Activated naive CD8-positive, alpha-beta T cell treated with anti-CD3 and anti-CD28 coated beads for 36 hours (primary cell): ENCODE measurements at regions not wholly inside any gene's neighbourhood (a gene's known extent, or its start where the extent isn't known, plus 50 kb on each side); places are given as distances from the start of the nearest gene placed in this dataset.

Experiments used
- DNase-seq: peaks from one replicate; pipeline ENCODE4 v3.0.0; 2021
- H3K27ac Mint-ChIP-seq: one replicate; pipeline ENCODE4 v1.8.0; 2022; ENCODE audit warnings: mild to moderate bottlenecking, moderate library complexity, mixed read lengths
- H3K27me3 Mint-ChIP-seq: one replicate; pipeline ENCODE4 v1.8.0; 2022; ENCODE audit warnings: mild to moderate bottlenecking, mixed read lengths
- H3K36me3 Mint-ChIP-seq: one replicate; pipeline ENCODE4 v1.8.0; 2021; ENCODE audit warnings: mild to moderate bottlenecking, mixed read lengths
- H3K4me1 Mint-ChIP-seq: one replicate; pipeline ENCODE4 v1.8.0; 2021; ENCODE audit warnings: mixed read lengths
- H3K4me3 Mint-ChIP-seq: one replicate; pipeline ENCODE4 v1.8.0; 2022; ENCODE audit warnings: mild to moderate bottlenecking, moderate library complexity, mixed read lengths
- H3K9me3 Mint-ChIP-seq: one replicate; pipeline ENCODE4 v1.8.0; 2022; ENCODE audit warnings: mixed read lengths

DNA sequence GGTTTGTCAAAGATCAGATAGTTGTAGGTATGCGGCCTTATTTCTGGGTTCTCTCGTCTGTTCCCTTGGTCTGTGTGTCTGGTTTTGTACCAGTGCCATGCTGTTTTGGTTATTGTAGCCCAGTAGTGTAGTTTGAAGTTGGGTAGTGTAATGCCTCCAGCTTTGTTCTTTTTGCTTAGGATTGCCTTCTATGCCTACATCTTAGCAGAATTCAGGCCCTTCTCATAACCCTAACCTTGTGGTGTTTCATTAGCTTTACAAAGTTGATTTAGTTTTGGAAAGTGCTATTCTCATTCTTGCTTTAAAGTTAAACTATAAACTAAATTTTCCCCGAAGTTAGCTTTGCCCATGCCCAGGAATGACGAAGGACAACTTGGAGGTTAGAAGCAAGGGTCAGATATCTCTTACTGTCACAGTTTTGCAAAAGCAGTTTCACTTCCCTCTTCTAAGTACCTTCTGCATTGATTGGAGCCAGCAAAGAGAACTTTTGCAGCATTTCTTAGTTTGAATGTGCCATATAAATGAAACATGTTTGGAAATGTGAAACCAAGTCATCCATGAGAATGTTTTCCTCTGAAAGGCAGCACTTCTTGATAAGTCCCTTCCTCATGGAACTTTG is 274.3 kb upstream of the DMRT1 start:
- DNase-seq = no peak
- Mint-ChIP-seq H3K9me3 (no peaks in the 10 kb centered on the region), H3K36me3 (peaks cover 4% of the 10 kb centered on the region), H3K27me3 (no peaks in the 10 kb centered on the region), H3K27ac (no peak overlapping the region), H3K4me1 (peaks cover 2% of the 10 kb centered on the region), H3K4me3 (no peak overlapping the region)

DNA sequence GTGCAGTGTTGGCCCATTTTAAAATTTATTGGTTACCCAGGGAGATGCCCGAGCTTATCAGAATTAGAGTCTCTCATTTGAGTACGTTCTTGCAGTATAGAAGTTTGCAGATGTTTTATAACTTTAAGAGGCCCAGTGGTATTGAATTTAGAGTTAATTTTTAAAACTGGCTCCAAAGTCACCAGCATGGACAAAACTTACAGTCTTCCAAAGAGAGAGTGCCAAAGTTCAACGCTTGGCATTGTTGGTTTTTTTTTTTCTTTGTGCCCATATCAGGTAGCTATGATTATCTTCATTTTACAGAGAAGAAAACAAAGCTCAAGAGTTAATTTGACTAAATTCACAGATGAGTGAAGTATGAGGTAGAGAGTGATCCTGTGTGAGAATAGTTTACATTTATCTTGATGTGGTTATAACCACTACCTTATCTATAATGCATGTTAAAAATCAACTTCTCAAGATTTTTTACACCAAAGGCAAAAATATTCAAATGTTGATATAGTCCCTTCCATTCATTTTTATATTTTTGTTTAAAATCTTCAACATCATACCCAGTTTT is 273.7 kb upstream of the DMRT1 start:
- Mint-ChIP-seq H3K36me3 (peaks cover 4% of the 10 kb centered on the region), H3K4me3 (no peak overlapping the region), H3K4me1 (peaks cover 2% of the 10 kb centered on the region), H3K27ac (no peak overlapping the region), H3K9me3 (no peaks in the 10 kb centered on the region), H3K27me3 (no peaks in the 10 kb centered on the region)
- DNase-seq = no peak

DNA sequence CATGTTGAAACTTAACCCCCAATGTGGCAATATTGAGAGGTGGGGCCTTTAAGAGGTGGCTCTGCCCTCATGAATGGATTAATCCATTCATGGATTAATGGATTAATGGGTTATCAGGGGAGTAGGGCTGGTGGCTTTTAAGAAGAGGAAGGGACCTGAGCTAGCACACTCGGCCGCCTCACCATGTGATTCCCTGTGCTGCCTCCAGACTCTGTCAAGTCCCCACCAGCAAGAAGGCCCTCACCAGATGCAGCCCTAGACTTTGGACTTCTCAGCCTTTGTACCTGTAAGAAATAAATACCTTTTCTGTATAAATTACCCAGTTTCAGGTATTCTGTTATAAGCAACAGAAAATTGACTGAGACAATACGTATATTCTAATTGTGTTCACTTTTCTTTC is 272.2 kb upstream of the DMRT1 start:
- Mint-ChIP-seq H3K27me3 (no peaks in the 10 kb centered on the region), H3K4me3 (no peak overlapping the region), H3K27ac (no peak overlapping the region), H3K36me3 (peaks cover 4% of the 10 kb centered on the region), H3K4me1 (peaks cover 2% of the 10 kb centered on the region), H3K9me3 (no peaks in the 10 kb centered on the region)
- no peak for DNase-seq

DNA sequence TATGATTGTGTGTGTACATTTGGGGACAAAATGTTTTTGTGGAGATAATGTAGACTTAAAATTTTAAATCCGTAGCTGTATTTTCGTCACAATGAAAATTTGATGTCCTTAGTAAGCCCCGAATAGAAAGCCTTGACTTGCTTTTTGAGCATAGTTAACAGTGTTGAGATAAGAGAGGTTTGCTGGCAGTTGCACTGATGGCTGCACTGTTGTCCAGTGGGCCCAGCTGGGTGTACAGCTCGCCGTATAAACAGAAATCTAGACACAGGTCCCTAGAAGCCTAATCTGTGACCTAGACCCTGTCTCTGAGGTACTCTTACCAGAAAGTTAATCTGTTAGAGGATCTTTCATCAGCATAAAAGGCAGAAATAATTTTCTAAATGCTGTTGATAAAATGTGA is 271.3 kb upstream of the DMRT1 start:
- Mint-ChIP-seq H3K27me3 (no peaks in the 10 kb centered on the region), H3K4me3 (no peak overlapping the region), H3K4me1 (peaks cover 2% of the 10 kb centered on the region), H3K36me3 (peaks cover 4% of the 10 kb centered on the region), H3K9me3 (no peaks in the 10 kb centered on the region), H3K27ac (no peak overlapping the region)
- no peak for DNase-seq

DNA sequence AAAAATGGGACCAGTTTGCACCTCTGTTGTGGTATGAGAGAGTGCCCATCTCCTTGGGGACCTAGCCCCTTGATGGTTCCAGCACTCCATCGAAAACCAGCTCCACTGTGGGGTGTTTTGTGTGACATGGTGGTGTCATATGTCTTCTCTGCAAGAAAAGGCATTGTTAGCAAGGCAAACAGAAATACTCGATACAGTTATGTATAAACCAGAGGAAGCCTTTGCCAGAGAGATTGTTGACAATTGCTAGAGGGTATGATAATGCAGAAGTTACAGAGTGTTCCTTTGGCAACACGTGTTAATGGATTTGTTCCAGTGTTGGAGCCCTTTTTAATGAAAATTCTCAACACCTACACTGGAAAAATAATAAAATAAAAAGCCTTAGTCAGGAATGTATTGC is 270.4 kb upstream of the DMRT1 start:
- Mint-ChIP-seq H3K9me3 (no peaks in the 10 kb centered on the region), H3K27ac (no peak overlapping the region), H3K4me1 (peaks cover 2% of the 10 kb centered on the region), H3K36me3 (peaks cover 4% of the 10 kb centered on the region), H3K4me3 (no peak overlapping the region), H3K27me3 (no peaks in the 10 kb centered on the region)
- no peak for DNase-seq

DNA sequence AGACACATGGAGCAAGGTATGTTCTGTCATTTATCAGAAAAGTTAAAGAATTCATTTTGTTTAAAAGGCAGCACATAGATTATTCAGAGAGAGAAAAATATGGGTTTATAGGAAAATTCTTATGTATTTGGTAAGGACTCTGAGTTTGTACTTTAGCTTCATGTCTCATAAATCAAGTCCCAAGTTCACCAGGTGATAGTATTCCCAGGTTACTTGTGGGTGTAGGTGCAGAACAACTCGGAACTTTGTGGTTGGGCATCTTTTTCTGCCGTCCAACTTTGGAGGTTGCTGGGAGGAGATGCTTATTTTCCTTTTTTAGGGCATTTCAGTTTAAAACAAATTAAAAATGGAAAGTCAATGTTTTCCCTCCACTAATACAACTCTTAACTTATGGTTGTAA is 269.8 kb upstream of the DMRT1 start:
- Mint-ChIP-seq H3K9me3 (no peaks in the 10 kb centered on the region), H3K36me3 (peaks cover 4% of the 10 kb centered on the region), H3K4me3 (no peak overlapping the region), H3K27ac (no peak overlapping the region), H3K27me3 (no peaks in the 10 kb centered on the region), H3K4me1 (peaks cover 2% of the 10 kb centered on the region)
- no peak for DNase-seq

DNA sequence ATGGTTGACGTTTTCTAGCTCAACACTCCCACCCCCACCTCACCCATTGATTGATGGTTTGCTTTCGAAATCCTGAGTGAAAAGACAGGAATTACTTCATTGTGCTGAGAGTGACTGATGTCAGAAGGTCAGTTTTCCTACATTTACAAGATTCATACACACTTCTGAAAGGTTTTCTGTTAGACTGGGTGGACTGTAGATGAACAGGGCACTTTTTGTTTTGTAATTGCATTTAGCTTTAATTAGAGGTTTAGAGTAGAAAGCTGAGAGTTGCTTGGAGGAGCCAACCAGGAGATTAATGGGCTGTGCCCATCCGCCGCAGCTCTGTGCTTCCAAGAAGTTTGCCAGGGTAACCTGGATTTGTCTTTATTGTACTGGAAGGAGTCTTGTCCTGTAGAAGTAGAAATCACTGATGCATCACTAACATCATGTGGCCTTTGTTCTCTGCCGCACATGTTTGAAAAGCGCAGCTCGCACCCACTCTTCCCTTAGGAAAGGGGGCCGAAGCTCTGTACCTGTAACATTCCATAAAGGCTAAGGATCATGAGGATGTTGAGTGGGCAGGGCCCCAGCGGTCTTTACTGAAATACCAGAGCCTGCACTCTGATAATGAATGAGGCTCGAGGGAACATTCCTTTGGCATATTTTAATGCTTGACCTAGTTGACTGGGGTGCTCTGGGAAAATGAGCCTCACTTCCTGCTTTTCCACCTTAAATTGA is 267.6 kb upstream of the DMRT1 start:
- Mint-ChIP-seq H3K4me3 (no peak overlapping the region), H3K4me1 (no peaks in the 10 kb centered on the region), H3K27ac (no peak overlapping the region), H3K36me3 (no peaks in the 10 kb centered on the region), H3K9me3 (no peaks in the 10 kb centered on the region), H3K27me3 (no peaks in the 10 kb centered on the region)
- no peak for DNase-seq

DNA sequence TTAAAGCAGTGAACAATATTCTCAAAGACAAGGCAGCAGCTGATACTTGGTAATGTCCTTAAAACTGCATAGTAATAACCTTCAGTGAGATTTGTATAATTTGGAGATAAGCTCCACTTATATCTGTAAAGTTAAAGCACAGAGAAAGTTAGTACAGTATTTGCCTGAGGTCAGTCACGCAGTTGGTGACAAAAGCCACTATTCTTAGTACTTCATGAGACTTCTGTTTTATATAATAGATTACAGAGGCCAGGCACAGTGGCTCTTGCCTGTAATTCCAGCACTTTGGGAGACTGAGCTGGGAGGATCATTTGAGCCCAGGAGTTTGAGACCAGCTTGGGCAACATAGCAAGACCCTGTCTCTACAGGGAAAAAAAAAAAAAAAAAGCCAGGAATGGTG is 266.4 kb upstream of the DMRT1 start:
- H3K36me3 Mint-ChIP-seq = peaks cover 2% of the 10 kb centered on the region

DNA sequence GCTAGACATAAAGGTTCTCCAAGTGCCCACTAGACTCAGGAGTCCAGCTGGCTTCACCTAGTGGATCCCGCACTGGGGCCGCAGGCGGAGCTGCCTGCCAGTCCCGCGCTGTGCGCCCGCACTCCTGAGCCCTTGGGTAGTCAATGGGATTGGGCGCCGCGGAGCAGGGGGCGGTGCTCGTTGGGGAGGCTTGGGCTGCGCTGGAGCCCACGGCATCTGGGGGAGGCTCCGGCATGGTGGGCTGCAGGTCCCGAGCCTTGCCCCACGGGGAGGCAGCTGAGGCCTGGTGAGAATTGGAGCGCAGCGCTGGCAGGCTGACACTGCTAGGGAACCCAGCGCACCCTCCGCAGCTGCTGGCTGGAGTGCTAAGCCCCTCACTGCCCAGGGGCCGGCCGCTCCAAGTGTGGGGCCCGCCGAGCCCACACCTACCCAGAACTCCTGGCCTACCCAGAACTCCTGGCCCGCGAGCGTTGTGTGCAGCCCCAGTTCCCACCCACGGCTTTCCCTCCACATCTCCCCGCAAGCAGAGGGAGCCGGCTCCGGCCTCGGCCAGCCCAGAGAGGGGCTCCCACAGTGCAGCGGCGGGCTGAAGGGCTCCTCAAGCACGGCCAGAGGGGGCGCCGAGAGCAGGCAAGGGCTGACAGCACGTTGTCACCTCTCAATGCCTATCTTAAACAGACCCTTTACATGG is 260.7 kb upstream of the DMRT1 start:
- no peak overlapping the region for H3K27ac Mint-ChIP-seq
- no peak for DNase-seq
- no peaks in the 10 kb centered on the region for H3K9me3 Mint-ChIP-seq
- H3K4me1 Mint-ChIP-seq = no peaks in the 10 kb centered on the region
- H3K36me3 Mint-ChIP-seq = peaks cover 2% of the 10 kb centered on the region
- peaks cover 4% of the 10 kb centered on the region for H3K27me3 Mint-ChIP-seq
- H3K4me3 Mint-ChIP-seq = no peak overlapping the region

More for the DNA sequence above, 266.4 kb upstream of the DMRT1 start:
- no peaks in the 10 kb centered on the region for H3K4me1 Mint-ChIP-seq
- no peak overlapping the region for H3K4me3 Mint-ChIP-seq
- DNase-seq = no peak
- no peak overlapping the region for H3K27ac Mint-ChIP-seq
- H3K9me3 Mint-ChIP-seq = no peaks in the 10 kb centered on the region
- H3K27me3 Mint-ChIP-seq = peaks cover 4% of the 10 kb centered on the region

DNA sequence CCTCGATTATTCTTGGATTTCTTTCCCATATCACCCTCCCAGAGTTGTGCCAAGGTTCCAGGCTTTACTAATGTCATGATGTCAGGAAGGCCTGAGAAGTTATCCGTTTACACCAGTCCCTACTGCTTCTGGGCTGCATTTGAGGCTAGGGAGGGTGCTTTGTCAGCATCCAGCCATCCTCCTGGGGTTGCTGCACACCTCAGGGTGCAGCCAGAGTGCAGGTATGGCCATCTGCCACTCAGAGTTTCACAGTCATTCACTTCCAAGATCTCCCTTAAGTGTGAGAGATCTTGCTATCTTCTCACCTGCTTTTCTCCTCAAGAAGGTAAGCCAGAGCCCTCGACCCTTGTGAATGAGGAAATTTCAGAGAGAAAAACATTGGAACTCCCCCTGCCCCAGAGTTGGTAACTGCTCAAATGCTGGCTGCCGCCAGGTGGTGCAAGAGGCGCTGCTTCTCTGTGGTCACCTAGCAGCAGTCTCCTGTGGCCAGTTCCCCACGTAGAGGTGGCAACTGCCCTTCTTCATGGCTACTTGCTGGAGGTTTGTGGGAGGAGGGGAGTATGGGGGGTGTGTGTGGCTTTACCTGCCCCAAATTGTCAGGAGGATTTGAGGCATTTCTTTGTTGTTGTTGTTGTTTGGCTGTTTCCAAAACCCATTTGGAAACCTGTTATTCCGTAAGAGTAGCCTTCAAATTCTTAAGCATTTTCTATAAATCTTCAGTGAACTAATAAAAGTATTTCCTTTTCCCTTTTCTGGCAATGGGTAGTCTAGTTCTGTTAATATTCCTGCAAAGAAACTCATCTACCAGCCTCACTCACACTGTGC is 259.6 kb upstream of the DMRT1 start:
- no peaks in the 10 kb centered on the region for H3K4me1 Mint-ChIP-seq
- H3K27ac Mint-ChIP-seq = no peak overlapping the region
- no peak overlapping the region for H3K4me3 Mint-ChIP-seq
- peaks cover 2% of the 10 kb centered on the region for H3K36me3 Mint-ChIP-seq
- no peaks in the 10 kb centered on the region for H3K9me3 Mint-ChIP-seq
- peaks cover 4% of the 10 kb centered on the region for H3K27me3 Mint-ChIP-seq
- DNase-seq = no peak

DNA sequence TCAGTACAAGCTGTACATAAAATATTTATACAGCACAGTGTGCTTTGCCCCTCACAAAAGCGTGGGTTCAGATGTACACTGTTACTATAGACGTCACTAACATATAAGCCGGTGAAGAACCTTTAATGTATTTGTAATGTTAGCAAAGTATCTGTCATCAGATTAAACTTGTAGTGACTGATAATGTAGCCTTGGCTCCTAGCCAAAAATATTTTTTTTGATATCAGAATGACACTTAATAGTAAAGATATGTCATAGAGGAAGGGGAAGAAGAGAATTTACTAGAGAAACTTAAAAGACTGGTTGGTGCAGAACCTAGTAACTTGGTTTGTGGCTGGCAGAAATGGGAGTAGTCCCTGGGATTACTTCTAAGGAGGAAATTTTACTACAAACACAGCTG is 258.7 kb upstream of the DMRT1 start:
- no peaks in the 10 kb centered on the region for H3K4me1 Mint-ChIP-seq
- no peaks in the 10 kb centered on the region for H3K9me3 Mint-ChIP-seq
- no peak overlapping the region for H3K4me3 Mint-ChIP-seq
- peaks cover 2% of the 10 kb centered on the region for H3K36me3 Mint-ChIP-seq
- H3K27ac Mint-ChIP-seq = no peak overlapping the region
- H3K27me3 Mint-ChIP-seq = peaks cover 4% of the 10 kb centered on the region
- no peak for DNase-seq

DNA sequence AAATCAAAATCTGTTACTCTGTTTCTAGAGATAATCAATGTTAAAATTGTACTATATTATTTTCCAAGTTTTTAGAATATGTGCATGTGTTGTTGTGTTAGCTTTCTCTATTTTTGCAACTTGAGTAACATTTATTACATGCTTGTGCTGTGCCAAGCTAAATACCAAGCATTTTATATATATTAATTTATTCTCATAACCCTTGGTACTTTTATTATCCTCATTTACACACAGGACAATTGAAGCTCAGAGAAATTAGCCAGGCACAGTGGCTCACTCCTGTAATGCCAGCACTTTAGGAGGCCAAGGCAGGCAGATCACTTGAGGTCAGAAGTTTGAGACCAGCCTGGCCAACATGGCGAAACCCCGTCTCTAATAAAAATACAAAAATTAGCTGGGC is 254.0 kb upstream of the DMRT1 start:
- Mint-ChIP-seq H3K4me3 (no peak overlapping the region), H3K36me3 (no peaks in the 10 kb centered on the region), H3K27ac (no peak overlapping the region), H3K27me3 (no peaks in the 10 kb centered on the region), H3K9me3 (no peaks in the 10 kb centered on the region), H3K4me1 (peaks cover 2% of the 10 kb centered on the region)
- DNase-seq = no peak

DNA sequence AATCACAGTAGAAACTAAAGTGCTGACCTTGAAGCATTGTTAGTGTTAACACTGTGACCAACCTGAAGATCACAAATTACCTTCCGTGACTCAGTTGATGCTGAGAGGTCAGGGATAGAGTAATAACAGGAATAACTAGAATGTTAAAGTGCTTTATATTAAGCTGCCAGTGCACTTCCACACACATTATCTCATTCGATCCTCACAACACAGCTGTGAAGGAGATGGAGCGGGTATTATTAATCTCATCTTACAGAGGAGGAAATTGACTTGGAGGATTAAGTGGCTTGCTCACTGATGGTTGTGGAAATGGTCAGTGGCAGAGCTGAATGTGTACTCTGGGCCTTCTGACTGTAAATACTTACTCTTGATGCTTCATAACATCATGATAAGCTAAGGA is 252.5 kb upstream of the DMRT1 start:
- H3K4me1 Mint-ChIP-seq = peaks cover 2% of the 10 kb centered on the region
- peak overlapping the region; percentile 34 for H3K27ac Mint-ChIP-seq
- no peaks in the 10 kb centered on the region for H3K36me3 Mint-ChIP-seq
- H3K27me3 Mint-ChIP-seq = no peaks in the 10 kb centered on the region
- DNase-seq = no peak
- no peaks in the 10 kb centered on the region for H3K9me3 Mint-ChIP-seq
- no peak overlapping the region for H3K4me3 Mint-ChIP-seq

DNA sequence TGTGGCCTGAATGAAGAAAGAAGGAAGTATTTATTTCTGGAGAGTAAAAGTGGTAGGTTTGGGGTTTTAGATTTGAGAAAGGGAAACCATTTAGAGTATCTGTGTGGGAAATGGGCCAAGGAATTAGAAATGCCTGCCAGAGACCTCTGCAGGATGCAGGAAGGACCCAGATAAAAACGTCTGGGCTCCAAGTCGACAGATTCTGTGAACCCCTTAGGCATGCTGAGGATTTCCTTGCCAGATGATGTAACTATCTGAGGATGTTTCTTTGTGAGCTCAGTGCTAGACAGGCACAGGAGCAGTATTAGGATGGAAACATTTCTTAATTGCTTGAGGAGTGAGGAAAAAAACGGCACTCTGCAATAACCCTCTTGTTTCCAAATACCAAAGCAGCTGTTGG is 251.8 kb upstream of the DMRT1 start:
- H3K27ac Mint-ChIP-seq = peak overlapping the region; percentile 34
- H3K4me3 Mint-ChIP-seq = no peak overlapping the region
- H3K9me3 Mint-ChIP-seq = no peaks in the 10 kb centered on the region

DNA sequence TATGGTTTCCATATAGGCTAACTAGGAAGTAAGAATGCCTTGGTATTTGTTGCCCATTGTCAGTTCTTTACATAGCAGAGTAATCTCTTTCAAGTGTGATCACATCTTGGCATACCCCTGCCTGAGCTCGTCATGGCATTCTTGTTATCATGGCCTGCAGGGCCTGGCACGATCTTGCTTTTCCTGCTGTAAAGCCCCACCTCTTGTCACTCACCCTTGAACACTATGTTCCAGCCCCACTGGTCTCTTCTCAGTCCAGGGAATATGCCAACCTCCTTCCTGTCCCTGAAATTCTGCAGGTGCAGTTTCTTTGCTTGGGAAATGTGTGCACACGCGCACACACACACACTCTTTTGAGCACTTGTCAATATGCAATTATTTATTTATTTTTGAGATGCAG is 250.2 kb upstream of the DMRT1 start:
- Mint-ChIP-seq H3K4me1 (peaks cover 2% of the 10 kb centered on the region), H3K27ac (no peak overlapping the region), H3K36me3 (no peaks in the 10 kb centered on the region), H3K9me3 (no peaks in the 10 kb centered on the region), H3K4me3 (no peak overlapping the region), H3K27me3 (no peaks in the 10 kb centered on the region)
- no peak for DNase-seq

More for the DNA sequence above, 251.8 kb upstream of the DMRT1 start:
- no peaks in the 10 kb centered on the region for H3K27me3 Mint-ChIP-seq
- no peaks in the 10 kb centered on the region for H3K36me3 Mint-ChIP-seq
- DNase-seq = no peak
- peaks cover 2% of the 10 kb centered on the region for H3K4me1 Mint-ChIP-seq
